NCI-H2171 (cell line): ENCODE measurements at regions not wholly inside any gene's neighbourhood (a gene's known extent, or its start where the extent isn't known, plus 50 kb on each side); places are given as distances from the start of the nearest gene placed in this dataset.

ENCODE experiments used
- DNase-seq: peaks from one replicate; lab custom pipeline; 2025; lab: John Stamatoyannopoulos, UW

DNA sequence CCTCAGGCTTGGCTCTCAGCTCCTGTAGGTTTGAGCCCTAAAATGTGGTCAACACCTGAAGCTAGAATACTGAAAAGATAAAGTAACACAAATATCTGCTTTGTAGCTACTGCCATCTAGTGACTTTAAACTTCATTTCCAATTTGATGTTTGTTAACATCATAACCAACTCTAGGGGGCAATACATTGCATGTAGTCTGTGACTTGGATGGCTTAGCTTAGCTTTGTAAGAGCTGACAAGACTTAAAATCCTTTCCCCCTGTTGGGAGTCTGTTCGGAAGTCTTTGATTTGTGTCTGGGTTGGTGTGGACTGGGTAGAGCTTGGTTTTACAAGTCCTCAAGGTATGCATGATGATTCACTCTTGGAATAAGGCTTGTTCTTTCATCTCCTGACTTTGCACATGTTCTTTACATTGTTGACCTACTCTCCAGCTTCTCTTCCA, 51.7 kb downstream of the SCN11A start:
- peak; percentile 23 for DNase-seq

DNA sequence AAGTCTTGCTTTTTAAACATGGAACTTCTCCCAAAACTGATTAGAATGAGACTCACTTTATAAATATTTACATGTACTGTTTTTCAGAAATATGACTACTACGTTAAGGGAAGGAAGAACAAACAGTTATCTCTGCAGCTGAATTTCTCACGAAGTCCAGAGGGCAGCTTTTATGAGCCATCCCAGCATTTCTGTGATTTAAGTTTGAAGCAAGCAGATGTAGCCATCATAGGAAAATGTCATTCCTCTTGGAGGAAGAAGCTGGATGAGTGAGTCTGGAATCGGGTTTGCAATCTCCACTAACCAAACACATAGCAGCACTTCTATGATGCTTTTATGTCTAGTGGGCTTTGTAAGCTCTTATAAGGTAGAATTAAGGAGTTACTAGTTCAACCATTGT, 53.7 kb downstream of the SCN11A start:
- no peak for DNase-seq

DNA sequence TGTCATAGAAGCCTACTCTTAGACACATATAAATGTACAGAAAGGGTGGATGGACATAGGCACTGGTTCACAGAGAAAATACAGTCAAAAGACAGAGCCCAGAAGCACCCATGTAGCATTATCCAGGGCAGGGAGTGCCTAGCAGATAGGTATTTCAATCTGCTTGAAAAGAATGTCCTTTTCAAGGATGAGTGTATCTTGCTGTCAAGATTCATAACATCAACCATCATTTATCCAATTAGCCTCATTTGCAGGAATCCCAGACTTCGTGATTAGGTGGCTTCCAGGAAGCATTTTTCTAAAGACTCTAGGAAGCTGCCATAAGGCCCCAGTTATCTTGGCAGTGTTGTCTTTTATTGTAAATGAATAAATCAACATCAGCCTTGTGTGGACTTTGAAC, 55.6 kb downstream of the SCN11A start:
- no peak for DNase-seq

DNA sequence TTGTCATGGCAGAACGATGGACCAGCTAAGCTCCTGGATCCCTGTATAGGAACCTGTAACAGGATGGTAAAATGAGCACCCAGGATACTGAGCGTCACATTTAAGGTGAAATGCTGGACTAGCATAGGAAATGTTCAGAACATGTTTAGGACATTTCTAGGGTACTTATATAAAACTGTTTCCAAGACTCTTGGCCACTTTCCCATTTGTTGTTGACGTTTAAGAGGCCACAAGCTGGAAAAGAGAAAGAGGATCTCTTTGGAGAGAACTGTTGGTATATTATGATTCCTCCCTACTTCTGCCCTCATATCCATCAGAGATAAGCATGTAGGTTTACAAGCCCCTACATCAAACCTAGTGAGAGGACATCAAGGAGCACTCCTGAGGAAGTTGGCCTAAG, 57.5 kb downstream of the SCN11A start:
- no peak for DNase-seq

DNA sequence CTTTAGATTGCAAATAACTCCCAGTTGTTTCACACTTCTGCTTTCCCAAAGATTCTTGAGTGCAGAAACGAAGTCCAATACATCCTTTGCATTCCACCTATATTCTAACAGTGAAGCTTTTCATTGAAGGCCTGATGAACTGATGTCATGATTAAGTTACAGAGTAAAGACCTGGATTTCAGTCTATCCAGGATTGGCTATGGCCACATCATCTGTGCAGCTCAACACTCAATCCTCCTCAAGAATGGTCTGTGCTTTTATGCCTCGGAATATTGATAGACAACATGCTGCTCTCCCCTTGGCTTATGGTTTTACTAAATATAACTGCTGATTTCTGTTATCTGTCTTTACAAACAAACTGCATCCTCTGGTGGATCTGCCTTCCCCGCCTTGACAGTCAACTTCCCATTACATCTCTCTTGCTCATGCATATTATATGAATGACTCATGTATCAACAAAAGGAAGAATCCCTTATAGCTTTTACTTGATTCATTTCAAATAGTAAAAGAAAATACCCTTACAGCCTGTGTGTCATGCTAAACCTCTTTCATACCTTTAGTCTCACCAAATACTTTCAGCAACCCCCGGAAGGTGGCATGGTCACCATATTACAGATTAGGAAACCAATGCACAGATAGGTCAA, 59.5 kb downstream of the SCN11A start:
- DNase-seq = no peak

DNA sequence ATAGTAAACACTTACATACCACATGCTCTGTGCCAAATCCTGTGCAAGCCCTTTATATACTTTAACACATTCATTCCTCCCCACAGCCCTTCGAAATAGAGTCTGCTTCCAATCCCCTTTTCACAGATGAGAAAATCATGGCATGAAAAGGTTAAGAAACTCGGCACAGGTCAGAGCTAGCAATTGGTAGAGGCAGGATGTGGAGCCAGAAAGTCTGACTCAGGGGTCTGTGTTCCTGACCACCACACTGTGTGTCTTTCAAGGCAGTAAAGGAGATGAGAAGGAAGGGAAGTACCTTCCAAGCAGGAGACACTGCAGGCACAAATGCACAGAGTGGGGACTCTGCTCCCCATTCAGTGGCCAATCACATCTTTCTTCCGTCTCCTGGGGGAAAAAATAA, 61.1 kb downstream of the SCN11A start:
- no peak for DNase-seq

DNA sequence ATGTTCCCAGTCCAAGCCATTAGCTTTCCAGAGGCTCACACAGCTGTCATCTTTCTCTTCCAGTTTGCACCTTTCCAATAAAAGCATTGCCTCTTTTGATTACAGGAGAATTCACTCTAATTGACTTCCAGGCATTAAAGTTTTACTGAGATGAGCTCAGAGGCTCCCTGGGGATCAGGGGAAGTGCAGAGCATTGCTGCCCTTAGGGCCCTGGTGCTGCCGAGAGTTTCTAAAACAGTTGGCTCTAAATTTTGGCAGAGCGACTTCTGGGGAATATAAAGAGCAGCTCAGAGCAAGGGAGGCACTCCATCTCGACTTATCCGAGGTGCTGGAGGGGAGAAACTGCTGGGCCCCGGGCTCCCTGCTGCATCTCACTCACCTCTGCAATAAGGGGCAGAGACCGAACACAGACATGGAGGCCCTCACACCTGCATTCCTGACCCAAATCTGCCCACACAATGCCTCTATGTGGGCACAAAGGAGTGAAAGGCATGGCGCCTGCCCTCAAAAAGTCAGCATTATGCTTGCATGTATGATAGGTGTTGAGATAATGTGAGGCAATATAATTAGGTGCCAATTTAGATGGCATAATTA, 61.7 kb downstream of the SCN11A start:
- no peak for DNase-seq

DNA sequence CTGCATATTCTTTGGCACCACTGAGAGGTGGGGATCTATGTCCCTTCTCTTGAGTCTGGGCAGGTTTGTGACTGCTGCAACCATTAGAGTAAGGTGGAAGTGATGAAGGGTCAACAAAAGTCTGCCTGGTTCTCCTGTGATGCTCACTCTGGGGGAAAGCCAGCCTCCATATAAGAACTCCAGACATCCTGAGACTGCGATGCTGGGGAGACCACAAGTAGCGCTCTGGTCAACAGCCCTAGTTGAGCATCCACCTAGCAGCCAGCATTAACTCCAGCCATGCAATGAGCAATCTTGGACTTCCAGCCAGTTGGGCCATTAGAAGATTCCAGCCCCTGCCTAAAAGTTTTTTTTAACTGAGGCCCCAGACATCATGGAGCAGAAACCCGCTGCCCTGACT, 62.8 kb downstream of the SCN11A start:
- DNase-seq = no peak

DNA sequence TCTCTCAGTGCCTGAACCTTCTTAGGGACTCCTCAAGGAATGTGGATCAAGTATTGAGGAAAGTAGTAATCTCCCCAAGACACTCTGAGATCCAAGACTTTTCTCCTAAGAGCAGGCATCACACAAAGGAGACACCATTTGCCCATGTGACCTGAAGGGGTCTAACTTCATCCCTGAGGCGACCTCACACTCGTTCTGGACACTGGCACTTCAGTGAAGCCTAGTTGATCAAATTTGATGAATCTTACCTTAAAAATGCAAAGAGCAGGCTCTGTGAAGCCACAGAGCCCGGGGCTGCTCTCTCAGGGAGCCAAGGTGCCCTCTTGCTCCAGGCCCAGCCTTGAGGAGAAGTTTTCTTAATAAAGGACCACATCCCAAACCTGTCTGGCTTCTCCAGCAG, 64.3 kb downstream of the SCN11A start:
- DNase-seq = no peak

DNA sequence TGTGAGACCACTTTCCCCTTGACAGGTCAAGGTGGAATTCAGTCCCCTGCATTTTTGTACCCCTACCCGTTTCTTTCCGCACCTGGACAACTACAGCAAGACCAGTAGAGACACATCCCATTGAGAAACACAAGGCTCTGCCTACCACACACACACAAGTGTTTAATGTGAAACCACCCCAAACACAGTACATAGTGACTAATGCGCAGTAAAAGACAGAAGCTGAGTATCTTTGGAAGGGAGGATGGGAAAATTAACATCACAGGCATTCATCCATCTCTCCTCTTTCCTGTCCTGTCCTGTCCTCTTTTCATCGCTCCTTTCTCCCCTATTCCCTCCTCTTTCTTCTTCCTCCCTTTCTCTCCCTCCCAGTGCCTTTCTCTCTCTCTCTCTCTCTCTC, 64.8 kb downstream of the SCN11A start:
- no peak for DNase-seq

DNA sequence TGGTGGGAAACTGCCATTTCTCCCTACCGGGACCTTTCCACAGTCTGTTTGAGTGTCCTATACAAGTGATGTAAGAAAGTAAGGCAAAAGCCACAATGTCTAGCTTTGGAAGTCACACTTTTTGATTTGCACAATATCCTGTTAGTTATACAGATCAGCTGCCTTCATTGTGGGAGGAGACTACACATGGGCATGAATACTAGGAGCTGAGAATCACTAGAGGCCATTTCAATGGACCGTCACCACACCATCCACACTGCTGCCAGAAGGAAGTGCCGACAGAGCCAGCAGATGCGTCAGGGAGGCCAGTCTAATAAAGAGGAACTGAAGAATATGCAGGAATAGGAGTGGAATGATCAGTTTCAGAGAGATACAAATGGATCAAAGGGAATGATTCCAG, 65.8 kb downstream of the SCN11A start:
- DNase-seq = no peak

DNA sequence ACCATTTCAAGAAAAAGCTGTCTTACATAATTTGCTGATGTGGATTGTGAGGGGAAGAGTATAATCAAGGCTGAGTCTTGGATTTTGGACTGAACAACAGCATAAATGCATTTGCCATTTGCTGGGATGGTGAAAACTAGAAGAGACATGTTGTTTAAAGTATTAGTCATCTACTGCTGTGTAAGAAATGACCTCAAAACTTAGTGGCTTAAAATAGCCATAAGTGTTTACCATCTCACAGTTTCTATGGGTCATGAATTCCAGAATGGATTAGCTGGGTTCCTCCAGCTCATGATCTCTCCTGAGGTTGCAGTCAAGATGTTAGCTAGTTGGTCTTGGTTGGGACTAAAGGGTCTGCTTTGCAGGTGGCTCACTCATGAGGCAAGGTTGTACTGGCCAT, 66.2 kb downstream of the SCN11A start:
- no peak for DNase-seq

DNA sequence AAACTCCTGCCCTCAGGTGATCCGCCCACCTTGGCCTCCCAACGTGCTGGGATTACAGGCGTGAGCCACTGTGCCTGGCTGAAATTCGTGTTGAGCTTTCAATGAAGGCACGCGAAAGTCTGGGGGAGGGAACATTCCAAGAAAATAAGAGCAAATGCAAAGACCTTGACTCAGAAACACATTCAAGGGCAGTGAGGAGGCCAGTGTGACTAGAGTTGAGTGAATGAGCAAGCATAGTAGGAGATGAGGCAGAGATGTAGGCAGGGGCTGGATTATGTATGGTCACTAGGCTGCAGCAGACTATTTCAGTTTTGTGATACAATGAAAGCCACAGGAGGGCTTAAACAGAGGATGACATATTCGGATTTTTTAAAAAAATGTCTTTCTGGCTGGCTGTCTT, 67.0 kb downstream of the SCN11A start:
- DNase-seq = no peak

DNA sequence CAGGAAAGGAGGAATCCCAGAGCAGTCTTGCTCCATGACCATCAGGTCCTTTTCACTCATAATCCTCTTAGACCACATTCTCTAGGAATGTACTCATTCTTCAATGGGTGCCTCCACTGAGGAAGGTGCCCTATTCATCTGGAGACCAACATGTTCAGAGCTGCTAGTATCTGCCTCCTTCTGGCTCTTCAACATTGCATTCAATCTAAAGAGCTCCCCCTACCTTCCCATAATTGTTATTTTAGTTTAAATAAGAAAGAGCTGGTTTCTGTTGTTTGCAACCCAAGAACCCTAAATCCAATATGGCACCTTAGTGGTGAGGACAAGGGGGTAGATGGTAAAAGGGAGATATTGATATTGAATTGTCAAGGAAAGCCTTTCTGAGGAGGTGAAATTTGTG, 67.6 kb downstream of the SCN11A start:
- no peak for DNase-seq

DNA sequence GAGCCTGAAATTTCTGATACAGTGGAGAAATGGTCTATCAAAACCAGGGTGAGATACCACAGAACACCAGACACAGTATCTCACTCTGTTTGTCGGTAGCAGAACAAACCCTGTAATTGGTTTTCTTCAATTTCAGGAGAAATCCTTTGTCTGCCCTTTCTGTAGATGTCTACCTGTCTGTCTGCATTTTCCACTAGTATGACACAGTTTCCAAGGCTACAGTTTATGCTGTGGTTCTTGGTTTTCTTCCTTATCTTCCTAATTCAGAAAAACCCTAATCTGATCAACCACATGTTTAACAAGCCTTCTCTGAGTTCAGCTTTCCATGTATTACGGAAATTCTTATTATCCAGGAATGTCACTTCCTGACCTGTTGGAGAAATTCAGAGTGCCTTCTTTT, 70.8 kb downstream of the SCN11A start:
- no peak for DNase-seq

DNA sequence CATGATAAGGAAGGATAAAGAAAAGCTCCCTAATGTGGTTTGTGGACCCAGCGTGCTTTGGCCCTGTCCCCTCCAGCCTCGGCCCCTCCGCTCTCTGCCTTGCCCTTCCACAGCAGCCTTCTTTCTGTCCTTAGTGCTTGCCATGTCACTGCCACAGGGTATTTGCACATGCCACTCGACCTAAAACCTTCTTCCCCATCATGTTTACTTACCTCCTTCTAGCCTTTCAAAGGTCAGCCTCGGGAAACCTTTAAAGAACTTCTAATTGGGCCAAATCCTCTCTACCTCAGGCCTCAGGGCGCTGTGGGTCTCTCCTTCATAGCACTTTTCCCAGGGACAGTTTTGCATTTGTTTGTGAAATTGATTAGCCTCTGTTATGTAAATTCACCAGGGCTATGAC, 73.0 kb downstream of the SCN11A start:
- no peak for DNase-seq

DNA sequence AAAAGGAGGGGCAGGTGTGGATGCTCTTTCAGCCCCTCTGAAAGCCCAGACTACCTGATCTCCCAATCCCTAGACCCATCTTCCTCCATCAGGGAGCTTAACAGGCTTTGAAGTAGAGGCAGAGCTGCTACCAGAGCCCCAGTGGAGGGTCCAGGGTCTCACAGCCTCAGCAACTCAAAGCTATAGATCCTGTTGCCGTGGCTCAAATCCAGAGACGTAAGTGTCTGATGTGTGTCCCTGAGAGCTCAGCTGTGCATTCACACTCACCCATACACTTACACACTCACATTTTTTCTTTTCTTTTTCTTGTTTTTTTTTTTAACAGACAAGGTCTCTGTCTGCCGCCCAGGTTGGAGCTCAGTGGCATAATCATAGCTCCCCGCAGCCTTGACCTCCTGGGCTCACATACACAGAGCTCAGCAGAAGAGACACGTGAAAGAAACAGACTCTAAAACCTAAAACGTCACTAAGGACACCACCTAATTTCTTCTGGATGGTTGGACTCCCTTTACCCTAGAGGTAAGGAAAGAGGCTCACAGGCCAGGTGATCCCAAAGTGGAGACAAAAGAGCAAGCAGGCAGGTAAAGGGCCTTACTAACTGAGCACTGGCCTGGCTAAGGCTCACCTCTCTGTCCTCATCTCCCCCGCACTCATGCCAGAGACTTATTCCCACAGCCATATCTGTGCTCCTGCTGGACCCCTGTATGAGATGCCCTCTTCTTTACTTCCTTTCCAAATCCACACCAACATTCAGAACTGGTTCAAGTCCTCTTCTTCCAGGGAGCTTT, 80.7 kb downstream of the SCN11A start:
- DNase-seq = no peak

DNA sequence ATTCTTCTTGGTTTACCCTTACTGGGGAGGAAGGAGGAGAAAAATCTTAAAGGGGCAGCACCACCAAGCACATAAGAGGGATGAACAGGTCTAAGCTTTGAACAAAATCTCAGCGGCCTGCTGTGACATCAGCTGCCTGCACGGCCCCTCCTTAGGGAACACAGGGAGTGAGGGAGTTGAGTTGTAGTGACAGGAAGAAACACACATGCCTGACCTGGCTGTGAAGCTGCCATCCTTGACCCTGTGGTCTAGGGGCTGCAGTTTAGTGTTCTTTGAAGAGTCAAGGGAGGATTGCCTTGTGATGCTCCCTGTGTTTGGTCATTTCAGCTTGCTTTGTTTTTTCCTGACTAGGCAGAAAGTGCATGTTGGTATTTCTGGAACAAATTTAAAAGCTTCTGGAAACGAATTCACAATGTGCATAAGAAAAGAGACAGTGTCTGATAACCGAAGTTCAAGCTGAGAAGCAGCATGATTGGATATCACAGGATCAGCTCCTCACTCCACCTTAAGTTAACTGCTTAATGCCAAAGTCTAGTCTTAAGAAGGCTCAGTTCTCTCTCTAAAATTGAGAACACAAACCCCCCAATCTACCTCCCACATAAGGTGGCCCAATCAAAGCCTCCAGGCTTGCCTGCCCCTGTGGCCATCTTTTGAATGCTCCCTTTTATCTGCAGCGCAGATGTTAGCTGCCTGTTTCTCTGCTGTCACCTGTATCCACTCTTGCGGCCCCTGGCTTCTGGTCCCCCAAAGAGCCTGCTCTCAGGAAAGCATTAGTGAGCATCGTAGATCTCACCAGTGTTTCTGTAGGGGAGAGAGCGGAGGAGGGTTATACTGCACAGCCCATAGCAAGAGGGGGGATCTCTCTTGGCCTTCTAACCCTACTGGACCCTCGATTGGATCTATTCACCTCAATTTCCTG, 82.2 kb downstream of the SCN11A start:
- DNase-seq = no peak

DNA sequence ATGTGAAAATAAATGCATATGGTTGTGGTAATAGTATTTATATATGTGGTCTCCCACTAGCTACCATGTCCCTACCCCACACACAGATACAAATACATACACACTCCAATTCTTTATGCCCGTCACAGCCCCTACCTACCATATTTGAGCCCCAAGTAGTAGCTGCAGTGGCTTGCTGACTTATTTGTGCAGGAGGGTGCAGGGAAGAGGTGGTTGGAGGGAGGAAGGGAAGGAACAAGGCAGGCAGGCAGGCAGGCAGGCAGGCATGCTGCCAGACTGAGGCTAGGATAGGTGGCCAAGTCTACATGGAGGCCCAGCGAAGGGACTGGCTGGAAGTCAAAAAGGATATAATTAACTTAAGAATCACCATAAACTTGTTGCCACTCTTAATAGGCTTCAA, 82.9 kb downstream of the SCN11A start:
- DNase-seq = no peak

DNA sequence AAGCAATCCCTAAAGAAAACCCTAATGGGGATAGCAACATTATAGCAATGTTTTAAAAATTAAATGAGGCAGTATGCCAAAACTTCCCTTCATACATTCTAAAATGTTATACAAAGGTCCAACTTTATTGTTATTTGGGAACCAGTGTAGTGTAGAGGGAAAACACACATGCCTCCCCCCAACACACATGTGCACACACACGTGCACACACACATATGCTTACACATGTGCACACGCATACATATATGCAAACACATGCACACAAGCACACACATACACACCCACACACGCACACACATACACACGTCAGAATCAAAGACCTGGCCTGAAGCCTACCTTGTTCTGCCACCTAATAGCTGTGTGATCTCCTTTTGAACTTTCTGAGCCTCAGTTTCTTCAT, 83.3 kb downstream of the SCN11A start:
- DNase-seq = no peak

DNA sequence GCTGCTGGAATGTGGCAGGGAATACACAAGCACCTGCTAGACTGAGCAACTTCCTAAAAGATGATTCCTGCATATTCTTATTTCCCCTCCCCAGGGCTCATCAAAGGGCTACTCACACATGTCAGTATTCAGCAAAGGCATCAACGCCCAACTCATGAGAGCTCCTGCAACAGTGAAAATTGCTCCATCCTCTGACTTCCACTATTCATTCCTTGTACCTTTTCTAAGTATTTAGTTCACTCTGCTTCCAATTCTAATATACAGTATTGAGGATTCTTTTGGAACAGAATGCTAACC, 84.1 kb downstream of the SCN11A start:
- no peak for DNase-seq

DNA sequence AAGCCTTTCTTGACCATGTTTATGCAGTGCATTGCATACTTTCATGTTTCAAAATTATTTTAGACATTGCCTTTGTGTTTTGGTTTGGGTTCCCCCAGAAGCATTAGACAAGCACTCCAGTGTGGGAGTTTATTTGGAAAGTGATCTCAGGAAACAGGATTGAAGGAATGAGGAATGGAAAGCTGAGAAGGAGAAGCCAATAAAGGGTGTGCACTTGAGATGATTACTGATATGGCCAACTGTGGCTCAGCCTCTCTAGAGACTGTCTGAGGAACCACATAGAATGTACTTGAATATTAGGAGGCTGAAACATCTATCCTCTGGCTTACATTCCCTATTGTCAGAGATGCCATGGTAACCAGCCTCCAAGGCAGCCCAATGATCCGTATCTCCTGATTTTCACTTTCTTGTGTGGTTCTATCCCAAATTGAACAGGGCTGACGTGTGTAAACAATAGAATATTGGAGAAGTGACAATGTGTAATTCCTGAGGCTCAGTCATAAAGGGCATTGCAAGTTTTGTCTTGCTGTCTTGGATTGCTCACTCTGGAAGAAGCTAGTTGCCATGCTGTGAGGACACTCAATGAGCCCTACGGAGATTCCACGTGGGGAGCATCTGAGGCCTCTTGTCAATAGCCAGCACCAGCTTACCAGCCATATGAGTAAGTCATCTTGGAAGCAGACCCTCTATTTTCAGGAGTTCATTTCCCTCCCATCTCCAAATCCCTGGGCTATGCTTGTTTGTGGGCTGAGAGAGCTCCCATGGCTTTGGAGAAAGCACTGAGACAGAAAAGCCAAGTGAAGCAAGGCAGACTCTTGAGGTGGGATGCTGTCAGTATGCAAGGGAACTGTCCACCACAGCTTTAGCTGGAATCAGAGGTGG, 84.7 kb downstream of the SCN11A start:
- no peak for DNase-seq
